GM21526 (cell line): ENCODE measurements at regions not wholly inside any gene's neighbourhood (a gene's known extent, or its start where the extent isn't known, plus 50 kb on each side); places are given as distances from the start of the nearest gene placed in this dataset.

ENCODE experiments used
- ATAC-seq: cut with Tn5 transposase; IDR thresholded peaks from one replicate; pipeline ENCODE4 v1.9.1; 2021; ENCODE audit warnings: moderate library complexity; ENCODE audit not compliant: unreplicated experiment, low FRiP score

DNA sequence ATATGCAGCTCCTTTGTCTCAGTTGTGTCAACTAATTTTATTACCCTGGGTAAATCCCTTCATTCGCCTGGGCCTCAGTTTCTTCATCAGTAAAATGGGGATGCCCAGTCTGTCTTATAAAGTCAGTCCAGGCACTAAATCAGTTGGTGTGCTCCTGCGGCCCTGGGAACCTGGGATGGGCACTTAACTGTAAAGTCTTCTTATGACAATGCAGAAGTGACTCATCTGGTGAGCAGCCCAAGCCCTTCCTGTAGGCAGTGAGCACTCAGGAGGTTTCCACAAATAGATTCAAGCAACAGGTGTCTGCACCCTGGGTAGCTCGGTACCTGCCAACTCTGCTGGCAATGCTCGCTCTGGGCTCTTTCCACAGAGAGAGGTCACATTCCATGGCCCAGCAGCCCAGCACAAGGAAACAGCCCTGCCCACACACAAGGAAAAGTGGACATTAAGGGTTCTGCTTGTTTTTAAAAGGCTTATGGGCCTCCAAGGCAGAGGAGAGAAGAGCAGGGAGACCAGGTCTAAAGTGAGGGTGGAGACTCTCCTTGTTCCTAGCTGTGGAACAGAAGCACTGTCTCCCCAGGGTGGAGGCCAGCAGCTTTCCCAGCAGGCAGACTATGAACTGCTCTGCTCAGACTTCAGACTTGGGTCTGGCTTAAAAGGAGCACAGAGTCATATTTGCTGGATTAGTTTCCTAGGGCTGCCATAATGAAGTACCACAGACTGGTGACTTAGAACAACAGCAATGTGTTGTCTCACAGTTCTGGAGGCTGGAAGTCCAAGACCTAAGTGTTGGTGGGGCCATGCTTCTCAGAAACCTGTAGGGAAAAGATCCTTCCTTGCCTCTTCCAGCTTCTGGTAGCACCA is 89.7 kb upstream of the ADRA1B start:
- ATAC-seq = peak; percentile 97

DNA sequence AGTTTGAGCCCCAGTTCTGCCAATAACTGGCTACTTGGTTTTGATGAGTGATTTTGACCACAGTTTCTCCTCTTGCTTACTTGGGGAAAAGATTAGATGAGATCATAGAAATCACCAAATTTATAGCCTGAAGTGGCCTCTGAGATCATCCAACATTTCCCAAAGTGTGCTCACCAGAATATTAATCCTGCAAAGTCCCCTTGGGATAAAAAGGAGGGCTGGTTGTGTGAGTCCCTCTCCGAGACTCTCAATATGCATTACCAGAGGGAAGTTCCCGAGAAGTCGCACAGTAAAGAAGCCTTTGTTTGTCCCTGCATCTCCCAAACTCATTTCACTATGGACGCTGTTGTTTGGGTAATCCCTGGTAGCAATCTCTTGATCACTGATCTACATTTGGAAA is 88.4 kb upstream of the ADRA1B start:
- ATAC-seq = no peak

DNA sequence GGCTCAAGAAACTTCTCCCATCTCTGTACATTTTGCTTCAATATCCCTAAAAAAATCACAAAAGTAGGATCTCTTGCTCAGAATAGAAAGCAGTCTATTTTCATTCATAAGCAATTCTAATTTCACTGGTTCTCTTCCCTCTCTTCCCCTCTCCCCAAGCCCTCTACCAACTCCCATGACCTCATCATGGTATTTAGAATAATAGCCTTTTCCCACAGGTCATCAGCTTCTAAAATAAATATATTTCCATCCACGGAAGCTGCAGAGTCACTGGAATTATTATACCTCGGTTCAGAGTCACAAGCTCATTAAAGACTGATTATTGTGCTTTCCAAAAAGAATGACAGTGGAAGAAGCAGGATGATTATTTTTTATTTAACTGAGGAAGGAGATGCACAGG is 84.2 kb upstream of the ADRA1B start:
- ATAC-seq = no peak

DNA sequence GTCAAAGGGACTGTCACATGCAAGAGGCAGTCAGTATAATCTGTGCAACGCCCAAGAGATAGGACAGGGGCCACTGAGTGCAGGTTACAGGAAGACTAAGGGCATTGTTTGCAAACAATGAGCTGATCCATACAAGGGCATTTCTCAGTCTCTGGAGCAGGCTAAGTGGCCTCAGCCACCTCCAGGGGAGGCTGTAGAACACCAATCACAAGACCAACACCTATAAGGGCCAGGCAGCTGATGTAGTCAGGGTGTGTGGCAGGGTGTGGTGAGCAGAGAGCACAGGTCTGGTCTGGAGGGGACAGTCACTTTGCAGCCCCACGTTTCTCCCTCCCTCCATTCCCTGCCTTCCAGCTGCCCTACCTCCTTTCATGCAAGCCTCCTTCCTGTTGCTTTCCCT is 83.2 kb upstream of the ADRA1B start:
- no peak for ATAC-seq

DNA sequence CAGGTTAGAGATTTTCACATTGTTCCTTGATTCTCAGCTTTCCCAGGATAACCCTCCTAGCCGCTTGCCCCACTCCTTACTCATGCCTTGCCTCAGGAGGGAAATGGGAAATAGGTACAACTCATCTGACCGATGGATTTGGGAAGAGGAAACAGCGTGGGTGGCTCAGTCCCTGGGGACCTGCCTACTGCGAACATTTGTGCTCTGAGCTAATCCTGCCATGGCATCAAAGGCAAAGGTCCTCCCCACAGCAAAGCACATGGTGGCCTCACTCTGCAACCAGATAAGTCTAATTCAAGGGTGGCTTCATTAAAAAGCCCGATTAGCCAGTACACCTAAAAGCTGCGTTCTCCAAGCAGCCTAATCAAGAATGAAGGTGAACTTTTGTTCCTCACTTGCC is 82.4 kb upstream of the ADRA1B start:
- ATAC-seq = no peak

DNA sequence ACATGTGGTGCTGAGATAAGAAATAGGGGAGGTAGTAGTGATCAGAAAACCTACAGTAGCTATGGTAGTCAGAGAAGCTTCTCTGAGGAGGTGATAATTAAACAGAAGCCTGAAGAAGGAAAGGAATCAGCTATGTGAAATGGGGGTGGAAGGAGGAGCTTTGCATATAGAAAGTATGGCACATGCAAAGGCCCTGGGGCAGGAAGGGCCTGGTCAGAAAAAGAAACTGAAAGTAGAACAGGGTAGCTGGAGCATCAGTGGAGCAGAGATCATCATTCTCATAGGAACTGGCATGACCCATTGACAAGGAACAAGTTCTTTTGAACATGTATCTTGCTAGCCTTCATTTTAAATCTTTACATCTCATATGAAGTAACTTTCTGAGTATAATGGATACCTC is 80.7 kb upstream of the ADRA1B start:
- ATAC-seq = no peak

DNA sequence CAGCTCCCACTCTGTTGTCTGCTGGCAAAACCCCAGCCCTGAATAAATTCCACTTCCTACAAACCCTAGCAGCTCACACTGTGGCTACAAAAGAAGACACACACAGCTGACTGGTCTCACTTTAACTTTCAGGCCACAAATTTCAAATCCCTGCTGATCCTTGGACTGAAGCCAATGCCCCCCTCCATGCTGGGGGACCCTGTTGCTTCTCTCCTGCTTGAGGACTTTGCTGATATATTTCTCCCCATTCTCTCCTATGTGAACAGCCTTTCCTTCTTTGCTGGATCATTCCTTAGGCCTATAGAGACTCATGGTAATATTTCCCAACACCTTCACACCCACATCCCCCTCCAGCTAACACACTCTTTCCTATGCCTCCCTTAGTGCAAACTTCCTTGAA is 79.6 kb upstream of the ADRA1B start:
- ATAC-seq = no peak

DNA sequence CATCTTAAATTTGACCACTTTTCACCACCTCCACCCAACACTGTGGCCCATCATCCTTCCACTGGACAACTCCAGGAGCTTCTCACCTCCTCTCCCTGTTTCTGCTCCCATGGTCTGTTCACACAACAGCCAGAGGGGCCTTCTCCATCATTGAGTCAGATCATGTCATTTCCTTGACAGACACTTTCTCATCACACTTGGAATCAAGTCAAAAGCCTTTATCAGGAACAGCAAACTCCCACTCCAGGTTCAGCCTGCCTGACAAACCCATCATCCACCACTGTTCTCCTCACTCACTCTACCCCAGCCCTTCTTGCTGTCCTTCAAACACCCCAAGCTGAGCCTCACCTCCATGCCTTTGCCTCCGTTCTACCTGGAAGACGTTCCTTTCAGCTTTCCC is 78.4 kb upstream of the ADRA1B start:
- no peak for ATAC-seq

DNA sequence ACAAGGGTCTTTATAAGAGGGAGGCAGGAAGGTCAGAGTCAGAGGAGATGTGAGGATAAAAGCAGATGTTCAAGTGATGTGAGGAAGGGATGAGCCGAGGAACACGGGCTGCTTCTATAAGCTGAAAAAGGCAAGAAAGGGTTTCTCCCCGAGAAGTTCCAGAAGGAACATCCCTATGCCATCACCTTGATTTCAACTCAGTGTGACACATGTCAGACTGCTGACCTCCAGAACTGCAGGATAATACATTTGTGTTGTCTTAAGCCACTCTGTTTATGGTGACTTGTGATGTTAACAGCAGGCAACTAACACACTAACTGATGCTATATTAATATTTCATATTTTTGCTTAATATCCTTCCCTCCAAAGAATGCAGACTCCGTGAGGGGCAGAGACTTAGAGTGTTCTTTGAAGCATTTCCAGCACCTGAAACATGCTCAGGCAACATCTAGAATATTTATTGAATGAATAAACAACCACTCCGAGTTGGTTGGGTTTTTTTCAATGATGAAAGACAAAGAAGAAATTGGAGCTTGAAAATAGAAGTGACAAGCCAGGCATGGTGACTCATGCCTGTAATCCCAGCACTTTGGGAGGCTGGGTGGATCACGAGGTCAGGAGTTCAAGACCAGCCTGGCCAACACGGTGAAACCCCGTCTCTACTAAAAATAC is 77.6 kb upstream of the ADRA1B start:
- ATAC-seq = no peak

DNA sequence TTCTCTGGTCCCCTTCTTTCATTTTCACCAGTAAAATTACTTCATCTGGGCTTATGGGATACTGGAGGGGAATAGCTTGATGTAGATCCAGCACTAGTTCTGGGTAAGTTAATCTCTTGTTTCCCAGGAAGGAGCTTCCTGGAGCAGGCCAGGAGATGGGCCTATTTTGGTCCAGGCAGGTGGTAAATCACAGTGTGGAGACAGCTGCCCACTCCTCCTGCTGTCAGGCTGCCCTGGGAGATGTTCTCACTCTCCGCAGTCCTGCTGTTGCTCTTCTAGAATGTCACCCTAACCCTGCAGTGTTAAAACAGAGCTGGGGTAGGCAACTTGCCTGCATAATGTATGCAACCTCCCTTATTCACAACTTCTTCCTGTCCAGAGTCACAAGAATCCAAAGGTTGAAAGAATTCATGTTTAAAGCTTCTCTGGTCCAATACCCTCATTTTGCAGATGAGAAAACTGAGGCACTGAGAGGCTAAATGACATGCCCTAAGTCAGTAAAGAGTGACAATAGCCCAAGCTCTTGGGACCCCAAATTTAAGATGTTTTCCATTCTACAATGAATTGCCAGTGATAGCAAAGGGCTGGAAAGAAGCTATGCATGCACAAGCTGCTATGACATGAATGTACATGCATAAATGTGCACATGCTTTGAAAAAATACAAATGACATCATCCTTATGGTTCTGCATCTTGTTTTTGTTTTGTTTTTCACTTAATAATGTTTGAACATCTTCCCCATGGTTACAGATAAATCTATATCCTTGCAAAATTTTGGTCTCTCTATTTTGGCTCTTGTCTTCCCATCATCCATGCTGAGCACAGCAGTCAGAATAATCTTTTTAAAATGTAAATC is 71.8 kb upstream of the ADRA1B start:
- no peak for ATAC-seq

DNA sequence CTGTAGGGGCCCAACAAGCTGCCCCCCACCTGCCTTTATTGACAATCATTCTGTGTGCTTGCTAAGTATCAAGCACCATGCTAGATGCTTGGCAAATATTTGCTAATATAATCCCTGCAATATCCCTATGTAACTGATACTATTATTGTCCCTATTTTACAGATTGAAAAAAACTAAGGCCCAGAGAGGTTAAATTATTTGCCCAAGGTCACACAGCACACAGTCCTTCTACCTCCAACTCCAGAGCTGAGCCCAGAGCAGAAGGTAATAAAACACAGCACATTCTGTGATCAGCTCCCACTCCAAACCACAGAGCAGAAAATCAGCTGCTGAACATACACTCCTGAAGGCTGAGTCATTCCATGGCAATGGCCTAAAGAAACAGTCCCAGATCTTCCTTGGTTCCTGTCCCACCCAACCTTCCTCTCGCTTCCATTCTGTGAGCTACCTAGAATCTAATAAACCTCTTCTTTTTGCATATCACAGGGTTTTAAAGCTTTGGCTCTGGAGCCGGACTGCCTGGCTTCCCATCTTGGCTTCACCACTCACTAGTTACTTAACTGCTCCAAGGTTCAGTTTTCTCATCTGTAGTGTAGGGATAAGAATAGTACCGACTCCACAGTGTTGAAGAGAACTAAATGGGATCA is 66.7 kb upstream of the ADRA1B start:
- no peak for ATAC-seq

DNA sequence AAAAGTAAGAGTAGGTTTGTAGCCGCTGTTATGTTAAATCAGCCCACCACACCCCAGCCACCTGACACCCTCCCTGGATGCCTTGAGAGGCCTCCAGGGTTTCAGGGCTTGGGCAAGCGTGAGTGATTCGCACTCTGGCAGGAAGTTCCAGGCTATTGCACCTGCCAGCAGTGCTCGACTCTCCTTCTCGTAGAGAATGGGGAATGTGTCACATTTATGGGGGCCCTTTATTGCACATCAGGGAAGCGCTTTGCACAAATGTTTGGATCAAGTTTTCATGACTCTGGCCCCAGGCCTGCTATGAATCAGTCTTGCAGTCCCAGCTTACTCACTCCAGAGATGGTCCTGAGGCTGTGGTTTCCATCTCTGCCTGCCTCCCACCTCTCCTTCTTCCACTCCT is 66.1 kb upstream of the ADRA1B start:
- no peak for ATAC-seq

DNA sequence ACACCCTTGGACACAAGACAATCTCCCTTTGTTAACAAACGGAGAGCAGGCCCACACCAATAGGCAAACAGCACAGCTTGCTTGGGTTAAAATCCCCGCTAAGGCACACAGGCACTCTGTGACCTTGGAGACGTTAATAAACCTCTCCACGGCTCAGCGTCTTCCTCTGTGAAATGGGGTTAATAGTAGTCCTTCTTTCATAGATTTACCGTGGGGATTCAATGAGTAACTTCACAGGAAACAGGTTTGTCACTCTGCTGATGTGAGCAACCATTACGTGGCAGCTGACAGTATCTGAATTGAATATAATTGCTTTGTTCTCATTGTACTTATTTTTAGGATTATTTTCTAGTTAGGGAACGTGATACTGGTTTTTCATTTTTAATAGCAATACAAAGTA is 65.2 kb upstream of the ADRA1B start:
- no peak for ATAC-seq

DNA sequence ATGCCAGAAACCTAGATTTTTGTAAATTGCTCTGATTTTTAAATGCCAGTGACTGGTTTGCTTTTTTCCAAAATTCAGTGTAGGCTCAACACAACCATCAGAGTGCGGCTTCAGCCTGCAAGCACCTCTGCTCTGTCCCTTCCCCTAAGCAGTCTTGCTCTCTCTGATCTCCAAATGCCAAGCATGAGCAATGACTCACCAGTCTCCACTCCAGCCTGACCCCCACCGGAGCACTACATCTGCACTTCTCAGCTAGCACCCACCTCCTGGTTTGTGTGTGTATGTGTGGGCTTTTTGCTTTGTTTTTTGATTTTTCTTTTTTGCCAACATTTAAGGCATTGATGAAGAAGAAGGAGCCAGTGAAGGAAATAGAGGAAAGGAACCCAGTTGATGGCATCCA is 61.4 kb upstream of the ADRA1B start:
- ATAC-seq = no peak

DNA sequence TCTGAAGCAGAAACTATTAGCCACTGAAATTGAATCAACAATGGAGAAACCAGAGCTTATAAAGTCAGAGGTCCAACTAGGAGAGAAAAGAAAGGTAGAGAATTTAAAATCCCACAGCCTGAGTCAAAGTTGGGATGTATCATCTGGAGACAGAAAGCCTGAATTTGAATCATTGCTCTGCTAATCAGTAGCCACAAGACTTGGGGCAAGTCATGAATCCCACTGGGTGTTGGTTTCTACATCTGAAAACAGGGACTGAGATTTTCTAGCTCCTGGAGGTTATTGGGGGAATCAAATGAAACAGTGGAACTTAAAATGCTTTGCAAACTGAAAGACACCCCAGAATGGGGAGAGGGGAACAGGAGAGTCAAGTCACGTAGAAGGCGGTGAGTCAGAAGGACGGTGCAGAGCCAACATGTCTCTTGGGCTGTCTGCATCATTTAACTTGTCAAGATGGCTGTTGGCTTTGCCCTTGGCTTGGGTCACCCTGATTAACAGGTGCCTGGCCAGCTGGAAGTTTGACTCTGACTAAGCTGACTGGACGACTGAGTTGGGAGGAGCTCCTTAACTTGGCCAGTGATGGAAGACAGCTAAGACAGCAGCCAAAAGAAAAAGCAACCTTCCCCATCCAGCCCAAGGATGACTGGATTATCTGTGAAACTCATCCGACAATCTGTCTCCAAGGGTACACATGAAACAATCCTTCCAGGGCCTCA is 60.6 kb upstream of the ADRA1B start:
- no peak for ATAC-seq

DNA sequence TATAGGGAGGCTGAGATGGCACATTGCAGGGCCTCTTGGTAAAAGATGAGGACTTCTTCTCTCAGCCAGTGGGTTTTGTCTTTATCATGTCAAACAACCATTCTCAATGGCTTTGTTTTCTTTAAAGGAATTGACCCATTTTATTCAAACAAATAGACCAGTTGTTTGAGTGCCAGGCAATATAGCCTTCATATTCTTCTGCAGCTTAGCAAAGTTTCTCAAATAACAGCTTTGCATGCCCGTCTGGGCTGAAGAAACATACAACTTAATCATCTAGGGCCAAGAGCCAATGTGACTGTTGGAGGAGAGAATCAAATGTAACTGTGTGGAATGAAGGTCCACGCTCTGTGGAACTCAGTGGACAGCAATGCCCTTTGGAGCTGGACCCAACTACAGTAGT is 57.4 kb upstream of the ADRA1B start:
- ATAC-seq = no peak

DNA sequence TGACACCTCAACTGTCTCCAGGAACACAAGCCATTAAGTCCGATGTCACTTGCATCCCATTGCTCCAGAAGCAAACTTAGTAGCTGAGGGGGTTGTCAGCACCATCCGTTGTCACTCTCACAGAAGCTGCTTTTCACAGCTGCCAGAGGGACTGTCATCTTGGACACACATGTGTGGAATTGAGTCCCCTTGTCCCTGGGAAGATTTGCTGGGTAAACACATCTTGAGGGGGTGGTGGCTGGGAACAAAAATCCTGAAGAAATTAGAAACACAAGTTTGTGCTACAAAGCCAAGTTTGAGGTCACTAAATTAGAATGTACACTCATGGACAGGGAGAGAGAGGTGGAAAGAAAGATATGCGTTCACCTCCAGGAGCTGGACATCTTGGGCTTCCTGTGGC is 55.2 kb upstream of the ADRA1B start:
- no peak for ATAC-seq

DNA sequence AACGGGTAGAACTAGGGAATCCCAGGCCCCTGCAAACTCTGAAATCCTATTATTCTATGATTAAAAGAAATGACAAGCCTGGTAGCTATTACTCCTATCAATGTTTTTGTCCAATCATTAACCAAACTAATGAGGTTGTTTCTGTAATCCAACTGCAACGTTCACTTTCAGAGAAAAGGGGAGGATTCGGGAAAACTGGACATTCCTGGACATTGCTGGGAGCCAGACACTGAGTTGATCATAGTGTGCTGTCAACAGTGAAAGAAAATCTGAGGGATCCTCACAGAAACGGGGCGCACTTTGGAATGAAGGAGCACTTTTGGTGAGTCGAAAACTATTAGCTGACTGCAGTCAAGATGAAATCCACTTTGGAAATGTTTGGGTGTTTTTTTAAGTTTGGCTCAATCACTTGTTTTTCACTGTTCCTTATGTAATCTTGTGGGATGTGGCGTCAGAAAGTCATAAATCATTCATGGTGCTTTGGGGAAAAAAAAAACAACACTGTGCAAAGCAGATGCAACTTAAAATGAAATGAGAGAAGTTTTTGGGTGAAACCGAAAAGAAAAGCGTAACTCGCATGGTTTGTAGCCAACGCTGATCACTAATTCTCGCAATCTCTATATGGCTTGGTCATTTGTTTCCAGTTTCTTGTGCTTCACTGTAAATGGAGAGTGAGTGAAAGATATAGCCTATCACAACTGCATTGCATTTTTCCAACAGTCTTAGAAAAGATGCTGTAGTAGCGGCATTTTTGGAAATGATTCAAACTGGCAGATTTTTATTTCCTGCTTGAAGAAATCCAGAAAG is 51.2 kb upstream of the ADRA1B start:
- ATAC-seq = peak; percentile 74

DNA sequence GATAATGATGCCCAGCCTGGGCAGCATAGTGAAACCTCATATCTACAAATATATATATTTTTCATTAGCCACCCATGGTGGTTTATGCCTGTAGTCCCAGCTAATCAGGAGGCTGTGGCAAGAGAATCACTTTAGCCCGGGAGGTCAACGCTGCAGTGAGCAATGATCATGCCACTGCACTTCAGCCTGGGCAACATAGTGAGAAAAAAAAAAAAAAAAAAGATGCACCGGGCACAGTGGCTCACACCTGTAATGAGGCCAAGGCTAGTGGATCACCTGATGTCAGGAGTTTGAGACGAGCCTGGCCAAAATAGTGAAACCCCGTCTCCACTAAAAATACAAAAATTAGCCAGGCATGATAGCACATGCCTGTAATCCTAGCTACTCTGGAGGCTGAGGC is 50.2 kb upstream of the ADRA1B start:
- no peak for ATAC-seq
